ENCODE measurements at regions not wholly inside any gene's neighbourhood (a gene's known extent, or its start where the extent isn't known, plus 50 kb on each side); places are given as distances from the start of the nearest gene placed in this dataset.
"Not testable (repeated sequence)": the region's sequence is repeated elsewhere in the genome, so short reads cannot be mapped to it uniquely, and the experiment has no call there.

GRCh38 chr14:25298238-25298637, 248.3 kb upstream of the STXBP6 start:
- H4K8ac ChIP-seq (replicated peaks; ENCODE audit: insufficient read length, low read depth, low read length), result no peak overlapping the region
- no peaks in the 10 kb centered on the region for H3K27me3 ChIP-seq (ENCODE audit: insufficient read depth, low read length)
- no peaks in the 10 kb centered on the region for H3K4me1 Mint-ChIP-seq
- no peak overlapping the region for H2BK20ac ChIP-seq (ENCODE audit: low read depth, low read length, poor library complexity, severe bottlenecking)
- no peak for TF ChIP-seq CTCF (conservative IDR thresholded peaks at IDR 0.05)
- H3T11ph ChIP-seq (ENCODE audit: low read length), result no peak overlapping the region
- H3K36me3 Mint-ChIP-seq (ENCODE audit: insufficient read depth in 1 of 3, low read depth in 3 of 3), result peaks cover 0 to 11% (median 0%) of the 10 kb centered on the region in 3 experiments; a peak in 2 of 7 replicates
- H4K20me1 ChIP-seq (ENCODE audit: control insufficient read depth, insufficient read depth, insufficient read length), result no peaks in the 10 kb centered on the region
- no peak overlapping the region for H3K56ac ChIP-seq (ENCODE audit: insufficient read length, low read depth, low read length)
- H3K27ac ChIP-seq (ENCODE audit: insufficient read length, low read depth, low read length), result no peak overlapping the region
- H4K5ac ChIP-seq (ENCODE audit: insufficient read length, low read depth, low read length), result no peak overlapping the region
- H3K23me2 ChIP-seq (ENCODE audit: insufficient read length, low read depth, low read length, poor library complexity, severe bottlenecking), result no peaks in the 10 kb centered on the region
- no peak overlapping the region for H3K27ac Mint-ChIP-seq
- no peak overlapping the region for H2AFZ ChIP-seq (ENCODE audit: low read length)
- H3K27me3 Mint-ChIP-seq (ENCODE audit: low read depth), result peaks cover 2% of the 10 kb centered on the region
- no peak overlapping the region for H4K91ac ChIP-seq (ENCODE audit: insufficient read length, low read depth, low read length)
- no peaks in the 10 kb centered on the region for H3K4me1 ChIP-seq (ENCODE audit: insufficient read depth, low read length)
- no peak for DNase-seq
- no peaks in the 10 kb centered on the region for H3K79me1 ChIP-seq (ENCODE audit: insufficient read depth, low read depth, low read length, poor library complexity, severe bottlenecking)
- H2BK15ac ChIP-seq (ENCODE audit: low read depth, low read length), result no peak overlapping the region
- H2AK5ac ChIP-seq (ENCODE audit: insufficient read length, low read length), result no peak overlapping the region
- no peak overlapping the region for H3K23ac ChIP-seq (ENCODE audit: insufficient read length, low read depth, low read length)
- no peak overlapping the region for H3K4me3 Mint-ChIP-seq
- H3K79me2 ChIP-seq (ENCODE audit: insufficient read depth, low read length), result no peaks in the 10 kb centered on the region
- H2BK120ac ChIP-seq (ENCODE audit: low read depth, low read length, poor library complexity, severe bottlenecking), result no peak overlapping the region
- no peak overlapping the region for H2BK5ac ChIP-seq (ENCODE audit: insufficient read length, low read length)
- H3K9me3 Mint-ChIP-seq, result peaks cover 0 to 28% of the 10 kb centered on the region in 2 experiments; a peak in 2 of 5 replicates
- H3K14ac ChIP-seq (ENCODE audit: insufficient read depth, low read length), result no peak overlapping the region
- no peak overlapping the region for H2BK12ac ChIP-seq (ENCODE audit: insufficient read length, low read depth, low read length)
- H3K18ac ChIP-seq (ENCODE audit: insufficient read length, low read depth, low read length), result no peak overlapping the region
- no peak overlapping the region for H3K4me2 ChIP-seq (ENCODE audit: insufficient read depth, insufficient read length, low read length)
- no peak overlapping the region for H3K9ac ChIP-seq (ENCODE audit: extremely low read depth, insufficient read length, low read length)
- no peak overlapping the region for H3K4ac ChIP-seq (ENCODE audit: low read depth, low read length)
- no peaks in the 10 kb centered on the region for H3K9me3 ChIP-seq (ENCODE audit: control insufficient read depth, low read depth, low read length)

- not testable (repeated sequence) for H4K91ac ChIP-seq (ENCODE audit: insufficient read length, low read depth, low read length)
Measured at GRCh38 chr14:25290154-25290553, 240.2 kb upstream of the STXBP6 start.

More at GRCh38 chr14:25290154-25290553, 240.2 kb upstream of the STXBP6 start:
- H3K23me2 ChIP-seq (ENCODE audit: insufficient read length, low read depth, low read length, poor library complexity, severe bottlenecking); H3K4me3 Mint-ChIP-seq; H4K8ac ChIP-seq (replicated peaks; ENCODE audit: insufficient read length, low read depth, low read length); H3K9ac ChIP-seq (ENCODE audit: extremely low read depth, insufficient read length, low read length); H3K4me1 ChIP-seq (ENCODE audit: insufficient read depth, low read length); H3K23ac ChIP-seq (ENCODE audit: insufficient read length, low read depth, low read length); H2AK5ac ChIP-seq (ENCODE audit: insufficient read length, low read length); H3K56ac ChIP-seq (ENCODE audit: insufficient read length, low read depth, low read length); H2BK20ac ChIP-seq (ENCODE audit: low read depth, low read length, poor library complexity, severe bottlenecking); H3K4me2 ChIP-seq (ENCODE audit: insufficient read depth, insufficient read length, low read length); H3T11ph ChIP-seq (ENCODE audit: low read length); H2AFZ ChIP-seq (ENCODE audit: low read length); H4K20me1 ChIP-seq (ENCODE audit: control insufficient read depth, insufficient read depth, insufficient read length); H3K4ac ChIP-seq (ENCODE audit: low read depth, low read length); H3K27ac ChIP-seq (ENCODE audit: insufficient read length, low read depth, low read length); H2BK5ac ChIP-seq (ENCODE audit: insufficient read length, low read length); H3K14ac ChIP-seq (ENCODE audit: insufficient read depth, low read length); H3K18ac ChIP-seq (ENCODE audit: insufficient read length, low read depth, low read length); DNase-seq; H3K9me3 ChIP-seq (ENCODE audit: control insufficient read depth, low read depth, low read length); H3K27me3 Mint-ChIP-seq (ENCODE audit: low read depth); H2BK15ac ChIP-seq (ENCODE audit: low read depth, low read length); H3K79me1 ChIP-seq (ENCODE audit: insufficient read depth, low read depth, low read length, poor library complexity, severe bottlenecking); H2BK120ac ChIP-seq (ENCODE audit: low read depth, low read length, poor library complexity, severe bottlenecking); H3K27ac Mint-ChIP-seq; H3K79me2 ChIP-seq (ENCODE audit: insufficient read depth, low read length); H3K27me3 ChIP-seq (ENCODE audit: insufficient read depth, low read length); H2BK12ac ChIP-seq (ENCODE audit: insufficient read length, low read depth, low read length); H3K4me1 Mint-ChIP-seq; H4K5ac ChIP-seq (ENCODE audit: insufficient read length, low read depth, low read length): not testable (repeated sequence)
- no CpG with 5 or more reads among the region's 1 CpG for WGBS (ENCODE audit: extremely low coverage, insufficient read length, low lambda C conversion rate)
- peaks cover 14 to 51% of the 10 kb centered on the region in 2 experiments for H3K9me3 Mint-ChIP-seq
- peaks cover 5 to 14% (median 8%) of the 10 kb centered on the region in 3 experiments; a peak in 6 of 7 replicates for H3K36me3 Mint-ChIP-seq (ENCODE audit: insufficient read depth in 1 of 3, low read depth in 3 of 3)
